ENCODE measurements at regions not wholly inside any gene's neighbourhood (a gene's known extent, or its start where the extent isn't known, plus 50 kb on each side); places are given as distances from the start of the nearest gene placed in this dataset.
A peak's percentile ranks its signal among the peaks of the same experiment; 100 is the strongest.

GRCh38 chr16:86994215-86994614, 323.0 kb downstream of the C16orf95 start:
- no peaks in the 10 kb centered on the region for H3K27me3 ChIP-seq (ENCODE audit: control insufficient read depth, insufficient read depth, low read length)
- TF ChIP-seq CTCF (IDR thresholded peaks at IDR 0.05; ENCODE audit: insufficient read depth, low read length, severe bottlenecking) = no peak
- H3K36me3 ChIP-seq (ENCODE audit: control insufficient read depth, insufficient read depth, low read length) = no peaks in the 10 kb centered on the region
- no peak for DNase-seq (ENCODE audit: low read depth)
- no peak overlapping the region for H3K4me3 ChIP-seq (ENCODE audit: low read depth, low read length)
- no peak for FAIRE-seq

GRCh38 chr16:86994651-86995171, 322.5 kb downstream of the C16orf95 start:
- no peaks in the 10 kb centered on the region for H3K36me3 ChIP-seq (ENCODE audit: control insufficient read depth, insufficient read depth, low read length)
- no peak overlapping the region for H3K4me3 ChIP-seq (ENCODE audit: low read depth, low read length)
- TF ChIP-seq CTCF (IDR thresholded peaks at IDR 0.05; ENCODE audit: insufficient read depth, low read length, severe bottlenecking) = no peak
- H3K27me3 ChIP-seq (ENCODE audit: control insufficient read depth, insufficient read depth, low read length) = no peaks in the 10 kb centered on the region
- peak; percentile 30 for DNase-seq (ENCODE audit: low read depth)
- no peak for FAIRE-seq

GRCh38 chr16:86995456-86995855, 321.7 kb downstream of the C16orf95 start:
- Histone ChIP-seq H3K36me3 (ENCODE audit: control insufficient read depth, insufficient read depth, low read length) (no peaks in the 10 kb centered on the region), H3K4me3 (ENCODE audit: low read depth, low read length) (no peak overlapping the region), H3K27me3 (ENCODE audit: control insufficient read depth, insufficient read depth, low read length) (no peaks in the 10 kb centered on the region)
- FAIRE-seq (no peak), DNase-seq (ENCODE audit: low read depth) (no peak)
- no peak for TF ChIP-seq CTCF (IDR thresholded peaks at IDR 0.05; ENCODE audit: insufficient read depth, low read length, severe bottlenecking)

- no peaks in the 10 kb centered on the region for H3K27me3 ChIP-seq (ENCODE audit: control insufficient read depth, insufficient read depth, low read length)
- FAIRE-seq (no peak), DNase-seq (ENCODE audit: low read depth) (no peak)
- H3K36me3 ChIP-seq (ENCODE audit: control insufficient read depth, insufficient read depth, low read length) = no peaks in the 10 kb centered on the region
- no peak for TF ChIP-seq CTCF (IDR thresholded peaks at IDR 0.05; ENCODE audit: insufficient read depth, low read length, severe bottlenecking)
- H3K4me3 ChIP-seq (ENCODE audit: low read depth, low read length) = no peak overlapping the region
Measured at GRCh38 chr16:86996081-86996480, 321.1 kb downstream of the C16orf95 start.

- no peak for TF ChIP-seq CTCF (IDR thresholded peaks at IDR 0.05; ENCODE audit: insufficient read depth, low read length, severe bottlenecking)
- DNase-seq (ENCODE audit: low read depth) (no peak), FAIRE-seq (no peak)
- Histone ChIP-seq H3K36me3 (ENCODE audit: control insufficient read depth, insufficient read depth, low read length) (no peaks in the 10 kb centered on the region), H3K4me3 (ENCODE audit: low read depth, low read length) (no peak overlapping the region), H3K27me3 (ENCODE audit: control insufficient read depth, insufficient read depth, low read length) (no peaks in the 10 kb centered on the region)
Measured at GRCh38 chr16:86997058-86997457, 320.1 kb downstream of the C16orf95 start.

Data from bronchial epithelial cell (primary cell).